Psoas muscle (tissue), 7 donors: ENCODE measurements at regions not wholly inside any gene's neighbourhood (a gene's known extent, or its start where the extent isn't known, plus 50 kb on each side); places are given as distances from the start of the nearest gene placed in this dataset.

Experiments
- ATAC-seq, 4 donors: fragments of 200-7000 bp; cut with Tn5 transposase; one replicate each; pipeline ENCODE4 v1.9.1; 2020; ENCODE audit warnings: moderate library complexity in 3 of 4, mild to moderate bottlenecking in 2 of 4
- DNase-seq, 2 donors: peaks; one replicate each; pipeline ENCODE4 v3.0.0-alpha.2; 2020
- H3K27ac ChIP-seq: fragments of 200-600 bp; one replicate; pipeline ENCODE4 v1.8.0; 2022
- H3K27me3 ChIP-seq, 3 donors: fragments of 200-600 bp in 1 of 3; one replicate each; pipeline versions ENCODE4 v1.6.1 to v1.8.0; 2013 to 2022; ENCODE audit warnings: low read length in 2 of 3, mild to moderate bottlenecking in 2 of 3, moderate library complexity in 1 of 3; ENCODE audit not compliant: insufficient read depth in 3 of 3
- H3K36me3 ChIP-seq, 2 donors: fragments of 200-600 bp in 1 of 2; one replicate each; pipeline versions ENCODE4 v1.6.1 to v1.8.0; 2013 to 2022; ENCODE audit warnings: low read depth in 1 of 2, mild to moderate bottlenecking in 1 of 2, moderate library complexity in 1 of 2; ENCODE audit not compliant: insufficient read depth in 1 of 2
- H3K4me1 ChIP-seq: fragments of 200-600 bp; one replicate; pipeline ENCODE4 v1.8.0; 2022
- H3K4me3 ChIP-seq: fragments of 200-600 bp; one replicate; pipeline ENCODE4 v1.8.0; 2022; ENCODE audit warnings: mild to moderate bottlenecking
- H3K9me3 ChIP-seq: fragments of 200-600 bp; one replicate; pipeline ENCODE4 v1.8.0; 2022
- WGBS, 3 donors: extraction: QIAGEN DNeasy Blood & Tissue Kit; methylation state at CpG; one replicate each; pipeline versions ENCODE4 v1.1.6 to v1.1.7; 2013; 5-methylcytosine and 5-hydroxymethylcytosine counted together
- intact Hi-C, 2 donors: fragments of 100-400 bp; cut with DNase I; formaldehyde crosslinking; loops; one replicate each; pipeline versions ENCODE4 v1.11.0 to v1.14.2; 2022
- TF ChIP-seq, protein P1 (sequence below): fragments of 200-600 bp; IDR thresholded peaks from one replicate; pipeline ENCODE4 v1.8.0; 2022; ENCODE audit warnings: antibody characterized with exemption
- donor health status: healthy with polysubstance abuse.
- donor health status: DM: no; HTN: no; CAD: no; lungs with moderate emphysema.
- donor health status: Bipolar disorder and iron deficiency.
- donor health status: healthy.
- donor health status: DM: yes; HTN: yes; CAD: no.
- donor health status: DM: no; HTN: no; CAD: no.
- donor health status: DM: yes; HTN: yes; CAD: no.

DNA sequence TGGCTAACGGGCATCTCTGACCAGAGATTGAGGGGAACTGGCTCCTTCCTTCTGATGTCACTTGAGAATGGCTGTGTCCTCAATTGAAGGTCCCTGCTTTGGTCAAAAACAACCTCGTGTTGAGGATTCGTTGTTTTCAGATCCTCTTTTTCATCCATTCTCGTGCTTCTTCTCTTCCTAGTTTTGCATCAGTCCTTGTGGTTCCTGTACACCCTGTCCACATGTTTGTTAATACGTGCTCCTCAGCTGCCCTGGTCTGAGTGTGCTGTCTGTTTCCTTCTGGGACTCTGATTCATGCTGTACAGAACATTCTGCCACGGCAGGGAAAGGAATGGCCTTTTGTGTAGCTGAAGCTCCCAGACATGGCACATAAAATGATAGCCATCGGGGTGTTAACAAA lies 863.2 kb upstream of the GOT2 start:
- ATAC-seq (no peak), DNase-seq (no peak)
- Histone ChIP-seq H3K36me3 (no peaks in the 10 kb centered on the region), H3K27ac (no peak overlapping the region), H3K9me3 (no peaks in the 10 kb centered on the region), H3K27me3 (no peaks in the 10 kb centered on the region), H3K4me1 (no peaks in the 10 kb centered on the region), H3K4me3 (no peak overlapping the region)
- intact Hi-C loops, result no loop called here
- TF ChIP-seq, protein P1, sequence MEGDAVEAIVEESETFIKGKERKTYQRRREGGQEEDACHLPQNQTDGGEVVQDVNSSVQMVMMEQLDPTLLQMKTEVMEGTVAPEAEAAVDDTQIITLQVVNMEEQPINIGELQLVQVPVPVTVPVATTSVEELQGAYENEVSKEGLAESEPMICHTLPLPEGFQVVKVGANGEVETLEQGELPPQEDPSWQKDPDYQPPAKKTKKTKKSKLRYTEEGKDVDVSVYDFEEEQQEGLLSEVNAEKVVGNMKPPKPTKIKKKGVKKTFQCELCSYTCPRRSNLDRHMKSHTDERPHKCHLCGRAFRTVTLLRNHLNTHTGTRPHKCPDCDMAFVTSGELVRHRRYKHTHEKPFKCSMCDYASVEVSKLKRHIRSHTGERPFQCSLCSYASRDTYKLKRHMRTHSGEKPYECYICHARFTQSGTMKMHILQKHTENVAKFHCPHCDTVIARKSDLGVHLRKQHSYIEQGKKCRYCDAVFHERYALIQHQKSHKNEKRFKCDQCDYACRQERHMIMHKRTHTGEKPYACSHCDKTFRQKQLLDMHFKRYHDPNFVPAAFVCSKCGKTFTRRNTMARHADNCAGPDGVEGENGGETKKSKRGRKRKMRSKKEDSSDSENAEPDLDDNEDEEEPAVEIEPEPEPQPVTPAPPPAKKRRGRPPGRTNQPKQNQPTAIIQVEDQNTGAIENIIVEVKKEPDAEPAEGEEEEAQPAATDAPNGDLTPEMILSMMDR, result no peak
- WGBS, 3 donors, result 65 to 72% (median 68%) methylated on average over 7 of the region's 7 CpGs

DNA sequence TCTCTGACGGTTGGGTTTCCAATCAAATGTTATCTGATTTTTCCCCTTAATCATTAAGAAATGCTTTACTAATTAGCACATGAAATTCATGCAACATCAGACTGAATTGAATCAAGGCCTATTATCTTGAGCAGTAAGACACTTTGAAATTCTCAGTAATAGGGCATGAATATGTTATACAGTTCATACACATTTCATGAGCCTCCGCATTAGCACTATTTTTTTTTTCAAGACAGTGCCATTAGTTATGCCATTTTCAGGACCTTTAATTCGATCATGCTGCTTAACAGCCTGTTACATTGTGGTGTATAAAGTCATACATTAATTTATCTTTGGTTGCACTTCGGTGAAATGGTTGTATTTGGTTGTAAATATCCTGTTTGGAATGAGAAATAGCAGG lies 862.6 kb upstream of the GOT2 start:
- Histone ChIP-seq H3K9me3 (no peaks in the 10 kb centered on the region), H3K27ac (no peak overlapping the region), H3K36me3 (no peaks in the 10 kb centered on the region), H3K4me3 (no peak overlapping the region), H3K27me3 (no peaks in the 10 kb centered on the region), H3K4me1 (no peaks in the 10 kb centered on the region)
- TF ChIP-seq, protein P1, result no peak
- ATAC-seq, result no peak
- intact Hi-C loops, result no loop called here
- no peak for DNase-seq
- 75 to 79% (median 78%) methylated on average over 4 of the region's 4 CpGs for WGBS, 3 donors

DNA sequence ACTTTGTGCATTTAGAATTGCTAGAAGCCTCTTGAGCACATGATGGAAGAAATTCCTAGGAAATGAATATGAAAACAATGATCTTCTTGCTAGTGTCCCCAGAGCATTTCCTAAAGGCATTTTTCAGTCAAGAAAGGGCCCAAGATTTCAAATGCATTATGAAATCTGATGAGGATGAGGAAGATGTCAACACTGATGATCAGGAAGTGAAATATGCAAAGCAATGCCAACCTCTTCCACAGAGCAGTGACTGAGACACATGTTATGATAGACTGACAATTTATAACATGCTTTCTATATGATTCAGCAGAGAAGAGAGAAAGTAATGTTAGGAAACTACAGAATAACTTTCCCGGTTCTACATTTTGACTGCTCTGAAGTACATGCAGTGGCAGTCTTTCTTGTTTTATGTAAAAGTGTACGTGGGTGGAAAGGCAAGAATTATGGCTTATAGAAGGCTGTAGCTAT lies 859.1 kb upstream of the GOT2 start:
- Histone ChIP-seq H3K36me3 (no peaks in the 10 kb centered on the region), H3K27me3 (no peaks in the 10 kb centered on the region), H3K27ac (no peak overlapping the region), H3K9me3 (no peaks in the 10 kb centered on the region), H3K4me3 (no peak overlapping the region), H3K4me1 (no peaks in the 10 kb centered on the region)
- TF ChIP-seq, protein P1, result no peak
- intact Hi-C loops, result no loop called here
- 50 to 55% (median 53%) methylated on average over 2 of the region's 2 CpGs for WGBS, 3 donors
- ATAC-seq (no peak), DNase-seq (no peak)

DNA sequence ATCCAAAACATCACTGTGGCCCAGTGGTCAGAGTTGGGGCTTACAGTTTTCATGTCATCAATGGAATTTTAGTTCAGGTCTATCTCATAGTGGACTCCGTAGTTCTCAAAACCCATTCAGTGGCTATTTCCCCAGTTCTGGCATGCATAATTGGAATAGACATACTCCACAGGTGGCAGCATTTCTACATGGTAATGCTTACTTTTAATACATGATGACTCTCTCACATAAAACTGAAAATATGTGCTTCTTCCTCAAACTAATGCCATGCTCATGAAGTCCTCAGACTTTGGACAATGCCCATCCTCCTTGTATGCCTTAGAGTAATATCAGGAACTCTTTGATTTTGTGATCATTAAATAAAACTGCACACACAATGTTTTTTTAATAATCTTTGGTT lies 857.4 kb upstream of the GOT2 start:
- WGBS, 3 donors, result 67 to 72% (median 70%) methylated on average over 1 of the region's 1 CpG
- H3K27ac ChIP-seq, result no peak overlapping the region
- ATAC-seq (no peak), DNase-seq (no peak)
- intact Hi-C loops, result no loop called here
- H3K27me3 ChIP-seq, result no peaks in the 10 kb centered on the region
- TF ChIP-seq, protein P1, result no peak
- H3K4me3 ChIP-seq, result no peak overlapping the region
- no peaks in the 10 kb centered on the region for H3K4me1 ChIP-seq
- no peaks in the 10 kb centered on the region for H3K9me3 ChIP-seq
- no peaks in the 10 kb centered on the region for H3K36me3 ChIP-seq

DNA sequence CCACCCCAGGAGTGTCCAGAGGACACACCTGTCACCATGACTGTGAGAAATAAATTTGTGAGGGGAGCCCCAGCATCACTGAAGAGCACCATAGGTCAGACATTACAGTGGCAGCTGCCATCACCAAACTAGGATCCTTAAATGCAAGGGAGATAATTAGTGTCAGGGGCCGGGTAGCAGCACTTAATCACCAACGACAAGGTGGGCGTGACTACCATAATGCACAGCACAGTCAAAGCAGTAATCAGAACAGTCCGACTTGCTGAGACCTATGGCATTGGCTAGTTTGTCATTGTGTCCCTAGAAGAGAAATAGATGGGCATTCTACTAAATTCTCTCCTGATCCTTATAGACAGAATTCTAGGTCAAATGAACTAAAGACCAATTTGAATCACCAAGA lies 856.7 kb upstream of the GOT2 start:
- H3K36me3 ChIP-seq, result no peaks in the 10 kb centered on the region
- intact Hi-C loops, result no loop called here
- H3K27me3 ChIP-seq, result no peaks in the 10 kb centered on the region
- no peaks in the 10 kb centered on the region for H3K4me1 ChIP-seq
- TF ChIP-seq, protein P1, result no peak
- DNase-seq (no peak), ATAC-seq (no peak)
- no peak overlapping the region for H3K4me3 ChIP-seq
- H3K27ac ChIP-seq, result no peak overlapping the region
- 76 to 79% (median 77%) methylated on average over 4 of the region's 4 CpGs for WGBS, 3 donors
- H3K9me3 ChIP-seq, result no peaks in the 10 kb centered on the region
